ENCODE measurements at regions not wholly inside any gene's neighbourhood (a gene's known extent, or its start where the extent isn't known, plus 50 kb on each side); places are given as distances from the start of the nearest gene placed in this dataset.

DNA sequence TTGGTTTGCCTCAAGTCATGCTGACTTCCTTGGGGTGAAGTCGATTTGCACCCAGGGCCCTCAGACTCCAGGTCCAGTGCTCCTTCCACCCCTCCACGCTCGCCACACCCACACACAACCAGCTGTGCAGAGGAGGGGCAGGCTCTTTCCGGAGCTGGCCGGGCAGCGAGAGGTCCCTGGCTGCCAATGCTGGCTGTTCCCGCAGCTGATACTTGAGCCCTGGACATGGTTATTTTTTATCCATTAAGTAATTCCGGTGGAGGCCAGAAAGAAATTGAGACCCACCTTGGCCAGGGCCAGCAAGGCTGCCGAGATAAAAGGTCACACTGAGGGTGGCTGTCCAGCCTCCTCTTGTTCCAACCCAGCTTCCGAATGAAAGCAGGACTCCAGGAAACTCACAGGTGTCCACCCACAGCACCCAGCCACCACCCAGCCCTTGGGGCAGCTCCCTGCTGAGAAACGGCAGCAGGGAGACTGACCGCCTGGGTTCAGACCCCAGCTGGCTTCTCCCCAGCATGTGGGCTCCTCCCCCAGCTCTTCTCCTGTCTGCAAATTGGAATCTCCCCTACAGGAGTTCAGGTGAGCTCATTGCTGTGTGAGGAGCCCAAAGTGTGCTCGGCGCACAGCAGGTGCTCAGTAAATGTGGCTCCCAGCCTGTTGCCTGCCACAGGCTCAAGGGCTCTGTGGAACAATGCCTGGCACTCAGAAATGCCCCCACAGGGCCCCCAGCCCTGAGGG is 77.8 kb downstream of the PDGFA start:
- no peak for DNase-seq

DNA sequence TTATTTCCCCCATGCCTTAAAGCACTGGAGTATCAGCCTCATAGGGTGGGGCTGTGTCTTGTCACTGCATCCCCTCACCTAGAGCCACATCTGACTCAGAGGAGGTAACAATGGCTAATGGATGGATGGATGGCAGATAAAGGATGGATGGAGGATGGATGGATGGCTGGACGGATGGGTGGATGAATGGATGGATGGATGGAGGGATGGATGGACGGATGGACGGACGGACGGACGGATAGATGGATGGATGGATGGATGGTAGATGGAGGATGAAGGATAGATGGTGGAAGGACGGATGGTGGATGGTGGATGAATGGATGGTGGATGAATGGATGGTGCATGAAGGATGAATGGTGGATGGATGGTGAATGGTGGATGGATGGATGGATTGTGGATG is 77.2 kb downstream of the PDGFA start:
- no peak for DNase-seq

DNA sequence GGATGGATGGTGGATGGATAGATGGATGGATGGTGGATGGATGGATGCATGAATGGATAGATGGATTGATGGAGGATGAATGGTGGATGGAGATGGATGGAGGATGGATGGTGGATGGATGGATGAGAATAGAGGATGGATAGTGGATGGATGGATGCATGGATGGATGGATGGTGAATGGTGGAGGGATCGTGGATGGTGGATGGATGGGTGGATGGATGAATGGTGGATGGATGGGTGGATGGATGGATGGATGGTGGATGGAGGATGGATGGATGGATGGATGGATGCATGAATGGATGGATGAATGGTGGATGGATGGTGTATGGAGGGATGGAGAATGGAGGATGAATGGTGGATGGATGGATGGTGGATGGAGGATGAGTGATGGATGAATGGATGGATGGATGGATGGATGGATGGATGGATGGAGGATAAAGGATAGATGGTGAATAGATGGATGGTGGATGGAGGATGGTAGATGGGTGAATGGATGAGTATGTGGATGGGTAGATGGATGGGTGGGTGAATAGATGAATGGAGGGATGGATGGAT is 76.3 kb downstream of the PDGFA start:
- no peak for DNase-seq

DNA sequence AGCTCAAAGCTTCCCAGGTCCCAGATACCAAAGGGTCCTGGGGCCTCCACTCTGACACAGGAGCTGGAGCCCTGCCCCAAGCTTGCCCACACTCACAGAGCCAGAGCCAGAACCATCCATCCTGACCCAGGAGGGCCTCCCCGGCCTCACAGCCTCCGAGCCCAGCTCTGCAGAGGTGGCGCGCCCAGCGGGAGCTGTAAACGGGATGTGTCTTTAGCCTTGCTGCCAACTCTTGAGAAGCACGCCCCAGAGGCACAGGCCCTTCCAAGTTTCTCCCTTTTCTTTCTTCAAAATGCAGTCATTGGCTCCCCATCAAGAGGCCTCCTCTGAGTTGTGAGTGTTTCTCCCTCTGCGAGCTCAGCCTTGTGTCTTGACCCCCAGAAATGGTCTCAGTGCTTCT is 75.0 kb downstream of the PDGFA start:
- no peak for DNase-seq

DNA sequence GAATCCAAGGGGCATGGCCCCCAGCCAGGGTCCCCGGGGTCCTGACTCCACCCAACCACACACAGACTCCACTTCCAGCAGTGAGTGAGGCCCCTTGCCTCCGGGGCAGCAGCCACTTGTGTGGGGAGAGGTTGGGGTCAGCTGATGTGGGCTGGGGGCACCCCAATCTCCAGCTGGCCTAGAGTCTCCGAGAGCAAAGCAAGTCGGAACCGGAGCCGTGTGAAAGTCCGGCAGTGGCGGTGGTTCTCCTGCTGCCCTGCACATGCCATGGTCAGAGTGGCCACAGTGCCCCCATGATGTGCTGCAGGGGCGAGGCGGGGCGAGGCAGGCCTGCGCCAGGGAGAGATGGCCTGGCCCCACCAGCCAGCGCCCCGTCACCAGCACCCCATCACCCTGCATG is 74.6 kb downstream of the PDGFA start:
- no peak for DNase-seq

DNA sequence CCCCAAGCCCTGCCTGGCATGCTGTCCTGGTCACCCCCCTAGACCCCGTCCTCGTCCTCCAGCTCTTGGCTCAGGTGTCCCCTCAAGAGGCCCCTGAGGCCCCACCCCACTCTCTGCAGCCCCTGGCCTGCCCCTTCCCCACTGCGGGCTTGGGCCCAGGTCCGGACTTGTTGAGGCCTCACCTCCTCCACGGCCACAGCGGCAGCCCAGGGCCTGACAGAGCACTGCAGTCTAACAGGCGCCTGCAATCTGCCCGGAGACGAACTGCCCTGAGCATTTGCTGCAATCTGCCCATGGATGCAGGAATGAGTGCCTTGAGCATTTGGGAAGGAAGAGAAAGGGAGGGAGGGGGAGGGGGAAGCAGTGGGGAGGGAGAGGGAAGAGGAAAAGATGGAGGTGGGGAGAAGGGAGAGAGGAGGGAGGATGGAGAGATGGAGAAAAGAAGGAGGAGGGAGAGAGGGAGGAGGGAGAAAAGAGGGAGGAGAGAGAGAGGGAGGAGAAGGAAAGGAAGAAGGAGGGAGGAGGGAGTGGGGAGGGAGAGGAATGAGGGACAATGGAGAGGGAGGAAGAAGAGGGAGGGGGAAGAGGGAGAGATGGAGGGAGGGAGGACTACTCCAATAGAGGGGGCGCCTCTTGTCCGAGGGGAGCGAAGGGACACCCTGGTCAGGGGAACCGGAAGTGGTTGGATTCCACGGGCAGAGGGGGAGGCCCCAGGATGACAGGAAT is 73.9 kb downstream of the PDGFA start:
- no peak for DNase-seq

DNA sequence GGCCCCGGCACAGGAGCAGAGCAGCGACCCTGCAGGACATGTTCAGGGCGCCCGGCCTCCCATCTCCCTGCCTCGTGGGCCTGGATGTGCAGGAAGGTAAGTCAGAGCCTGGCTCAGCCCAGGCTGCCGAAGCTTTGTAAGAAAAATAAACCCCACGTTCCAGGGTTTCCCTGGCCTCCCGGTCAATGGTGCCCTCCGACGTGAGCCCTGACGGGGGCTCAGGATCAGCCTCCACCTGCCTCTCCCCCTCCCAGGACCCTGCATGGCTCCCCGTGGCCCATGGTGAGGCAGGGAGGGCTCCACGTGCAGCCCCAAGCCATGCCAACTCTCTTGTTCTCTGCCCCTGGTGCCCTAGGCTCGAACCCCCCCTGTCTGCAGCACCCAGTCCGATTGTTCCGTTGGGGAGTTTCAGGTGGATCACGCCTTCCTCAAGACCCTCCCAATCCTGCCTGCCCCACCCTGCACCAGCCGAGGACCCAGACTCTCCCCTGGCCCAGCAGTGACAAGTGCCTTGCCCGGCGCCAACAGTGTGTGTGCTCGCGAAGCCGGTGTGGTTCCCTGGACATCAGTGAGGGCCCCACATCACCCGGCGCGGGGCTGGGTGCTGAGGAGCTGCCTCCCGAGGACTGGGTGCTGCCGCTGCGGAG is 73.2 kb downstream of the PDGFA start:
- no peak for DNase-seq

Measured in T1000 (cell line).